GM19468 (cell line): ENCODE measurements at regions not wholly inside any gene's neighbourhood (a gene's known extent, or its start where the extent isn't known, plus 50 kb on each side); places are given as distances from the start of the nearest gene placed in this dataset.

Experiments used
- ATAC-seq: cut with Tn5 transposase; IDR thresholded peaks from one replicate; pipeline ENCODE4 v1.9.1; 2021; ENCODE audit warnings: mild to moderate bottlenecking, moderate library complexity, moderate number of reproducible peaks; ENCODE audit not compliant: unreplicated experiment; ENCODE audit errors: extremely low read depth

DNA sequence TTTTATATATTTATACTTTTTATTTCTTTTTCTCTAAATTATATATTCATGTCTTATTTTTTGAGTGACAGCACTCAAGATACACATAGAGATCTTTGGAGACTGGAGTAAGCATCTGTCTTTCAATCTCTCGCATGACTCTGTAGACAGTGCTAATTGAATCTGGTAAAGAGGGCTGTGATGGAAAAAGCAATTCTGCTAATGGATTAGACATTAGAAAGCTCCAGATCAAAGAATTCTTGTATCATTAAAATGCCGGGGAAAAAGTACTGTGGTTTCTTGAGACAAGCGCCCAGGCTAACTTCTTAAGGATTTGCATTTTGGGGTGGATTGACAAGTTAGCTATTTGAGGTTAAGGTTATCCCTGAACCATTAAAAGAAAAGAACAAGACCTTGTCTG, 383.1 kb upstream of the TNP1 start:
- no peak for ATAC-seq

DNA sequence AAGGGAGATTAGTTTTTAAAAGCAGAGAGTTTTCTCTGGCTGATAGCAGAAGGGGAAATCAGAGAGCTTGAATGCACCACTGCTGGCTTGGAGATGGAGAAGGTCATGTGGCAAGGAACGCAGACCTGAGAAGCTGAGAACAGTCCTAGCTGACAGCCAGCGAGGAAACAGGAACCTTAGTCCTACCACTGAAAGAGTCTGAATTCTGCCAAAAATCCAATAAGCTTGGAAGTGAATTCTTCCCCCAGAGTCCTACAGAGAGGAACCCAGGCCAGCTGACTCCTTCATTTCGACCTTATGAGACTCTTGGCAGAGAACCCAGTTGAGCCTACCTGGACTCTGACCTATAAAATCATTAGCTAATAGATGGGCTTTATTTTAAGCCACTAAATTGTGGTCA, 371.9 kb upstream of the TNP1 start:
- ATAC-seq, result no peak

DNA sequence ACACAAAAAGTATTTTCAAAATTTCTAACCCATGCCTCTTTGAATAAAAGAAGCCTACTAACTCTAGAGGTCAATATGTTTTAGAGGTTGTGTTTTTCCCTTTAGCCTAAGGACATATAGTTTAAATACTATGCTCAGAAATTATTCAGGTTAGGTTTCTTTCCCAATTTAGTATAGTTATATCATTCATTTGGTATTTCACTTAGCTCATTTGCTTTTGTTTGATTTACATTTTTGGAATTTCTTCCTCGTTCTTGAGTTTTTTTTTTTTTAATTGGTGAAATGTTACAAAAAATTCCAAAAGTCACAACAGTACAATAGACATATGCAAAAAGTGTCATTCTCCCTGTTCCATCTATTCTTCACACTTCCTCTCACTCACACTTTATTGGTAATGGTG, 371.3 kb upstream of the TNP1 start:
- ATAC-seq, result no peak

DNA sequence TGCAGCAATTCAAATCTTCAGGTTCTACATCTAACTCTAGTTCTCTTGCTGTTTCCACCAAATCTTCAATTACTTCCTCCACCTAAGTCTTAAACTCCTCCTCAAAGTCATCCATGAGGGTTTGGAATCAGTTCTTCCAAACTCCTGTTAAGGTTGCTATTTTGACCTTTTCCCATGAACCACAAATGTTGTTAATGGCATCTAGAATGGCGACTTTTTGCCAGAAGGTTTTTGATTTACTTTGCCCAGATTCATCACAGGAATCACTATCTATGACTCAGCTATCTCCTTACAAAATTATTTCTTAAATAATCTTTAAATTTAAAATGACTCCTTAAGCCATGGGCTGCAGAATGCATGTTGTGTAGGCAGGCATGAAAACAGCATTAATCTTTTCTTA, 368.9 kb upstream of the TNP1 start:
- no peak for ATAC-seq

DNA sequence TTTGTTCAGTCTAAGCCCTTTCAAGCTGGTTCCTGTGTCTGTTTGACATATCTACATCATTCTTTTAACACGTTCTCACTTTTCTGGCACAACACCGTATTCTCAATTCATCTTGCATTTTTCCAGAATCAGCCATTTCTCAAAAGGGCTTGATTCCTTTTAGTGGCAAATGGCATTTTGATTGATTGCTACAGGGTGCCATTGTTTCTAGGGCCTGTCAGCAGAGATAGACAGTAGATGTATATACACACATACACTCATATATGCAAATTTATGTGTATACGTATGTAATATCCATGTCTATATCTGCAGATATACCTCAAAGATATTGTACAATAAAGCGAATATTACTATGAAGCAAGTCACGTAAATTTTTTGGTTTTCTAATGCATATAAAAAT, 367.9 kb upstream of the TNP1 start:
- ATAC-seq, result no peak

DNA sequence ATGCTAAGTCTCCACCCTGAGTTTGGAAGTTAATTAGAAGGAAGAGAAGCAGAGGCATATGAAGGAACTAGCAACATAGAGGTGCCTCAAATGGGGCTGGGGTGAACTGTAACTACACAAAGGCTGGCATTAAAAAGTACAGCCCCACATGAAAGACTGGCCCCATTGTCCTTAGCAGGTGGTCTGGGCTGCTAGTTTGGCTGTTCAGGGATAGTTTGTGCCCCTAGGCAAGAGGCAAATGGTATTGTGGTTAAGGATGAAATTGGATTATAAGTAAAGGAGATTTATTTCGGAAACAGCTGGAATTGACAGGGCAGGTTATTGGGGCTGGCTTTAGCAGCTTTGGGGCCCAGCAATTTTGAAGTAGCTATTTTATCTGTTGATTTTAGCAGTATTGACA, 365.7 kb upstream of the TNP1 start:
- ATAC-seq, result no peak

DNA sequence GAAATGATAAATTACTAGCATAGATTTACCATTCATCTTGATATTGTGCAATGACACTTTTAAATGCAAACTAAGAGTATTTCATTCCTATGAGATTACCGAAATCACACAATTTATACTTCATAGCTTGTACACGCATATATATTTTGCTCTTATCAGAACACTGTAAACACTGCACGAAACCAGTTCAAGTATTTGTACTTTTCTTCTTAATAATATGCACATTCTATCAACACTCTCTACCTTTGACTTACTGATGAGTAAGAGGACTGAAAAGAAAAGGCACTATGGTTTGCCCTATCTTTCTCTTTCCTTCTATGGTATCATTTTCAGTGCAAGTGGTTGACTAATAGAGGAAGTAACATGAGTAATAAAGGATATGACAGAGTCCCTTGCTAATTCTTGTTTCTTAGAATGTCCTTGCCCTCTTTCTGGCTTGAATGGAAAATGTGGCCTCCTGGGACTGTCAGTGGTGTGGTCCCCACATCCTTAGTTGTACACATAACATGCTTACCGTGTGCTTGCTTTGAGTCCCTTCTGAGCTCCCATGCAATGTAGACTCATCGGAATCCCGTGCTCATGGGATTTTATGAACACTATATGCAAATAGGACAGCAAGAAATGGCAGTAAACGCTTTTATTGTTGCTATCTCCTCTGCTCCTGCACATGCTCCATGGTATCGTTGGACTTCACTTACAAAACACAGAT, 363.5 kb upstream of the TNP1 start:
- peak; percentile 68 for ATAC-seq

DNA sequence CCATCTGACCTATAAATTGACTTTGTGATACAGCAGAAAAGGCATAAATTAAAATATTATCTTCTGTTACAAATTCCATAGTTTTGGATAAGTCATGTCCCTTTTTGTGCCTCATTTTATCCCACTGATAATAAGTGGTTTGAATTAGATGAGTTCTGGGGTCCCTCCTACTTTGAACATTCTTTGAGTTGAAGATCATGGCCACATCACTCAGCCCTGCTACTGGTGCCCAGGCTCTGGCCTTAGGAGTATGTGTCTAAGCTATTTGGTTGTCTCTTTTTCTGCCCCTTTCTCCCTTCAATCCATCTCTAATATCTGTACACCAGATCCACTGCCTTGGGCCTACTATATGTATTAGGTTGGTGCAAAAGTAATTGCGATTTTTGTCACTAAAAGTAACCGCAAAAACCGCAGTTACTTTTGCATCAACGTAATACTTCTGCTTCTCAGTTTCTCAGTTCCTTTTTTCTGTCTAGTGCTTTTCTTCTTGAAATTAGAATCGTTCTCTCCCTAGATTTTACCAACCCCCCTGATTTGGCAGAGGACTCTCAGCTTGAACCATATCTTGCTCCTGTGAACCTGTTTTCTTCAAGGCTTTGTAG, 362.5 kb upstream of the TNP1 start:
- ATAC-seq, result peak; percentile 15

DNA sequence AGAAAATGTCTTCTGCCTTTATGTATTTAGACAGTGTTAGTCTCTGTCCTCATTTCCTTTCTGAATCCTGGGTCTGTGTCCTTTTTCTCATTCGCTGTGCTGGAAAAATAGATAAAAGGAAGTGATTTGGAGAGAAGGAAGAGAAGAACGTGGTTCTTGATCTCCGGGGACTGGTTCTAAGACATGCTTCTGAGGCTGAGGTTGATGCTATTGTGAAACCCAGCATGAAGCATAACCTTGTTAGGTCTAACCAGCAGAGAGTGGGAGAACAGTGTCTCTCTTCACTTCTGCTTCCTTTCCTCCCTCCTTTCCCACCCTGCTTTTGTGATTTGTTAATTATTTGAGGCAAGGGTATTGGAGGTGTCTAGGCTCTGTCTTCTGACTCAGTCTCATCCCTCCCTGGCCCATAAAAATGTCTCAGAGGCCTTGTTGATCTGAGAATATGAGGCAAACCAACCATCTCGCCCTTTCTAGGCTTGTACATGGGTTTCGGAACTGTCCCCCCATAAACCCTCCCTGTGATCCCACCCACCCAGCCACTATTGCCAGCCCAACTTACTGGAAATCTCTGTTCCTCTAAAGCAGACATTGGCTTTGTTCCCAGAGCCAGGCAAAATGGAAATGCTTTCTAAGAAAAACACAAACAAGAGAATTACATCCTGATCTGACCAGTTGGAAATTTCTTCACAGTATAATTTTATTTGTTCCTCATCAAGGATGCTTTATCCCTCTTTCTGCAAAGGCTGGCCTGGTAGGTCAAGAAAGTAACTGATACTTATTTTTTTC, 360.6 kb upstream of the TNP1 start:
- no peak for ATAC-seq

DNA sequence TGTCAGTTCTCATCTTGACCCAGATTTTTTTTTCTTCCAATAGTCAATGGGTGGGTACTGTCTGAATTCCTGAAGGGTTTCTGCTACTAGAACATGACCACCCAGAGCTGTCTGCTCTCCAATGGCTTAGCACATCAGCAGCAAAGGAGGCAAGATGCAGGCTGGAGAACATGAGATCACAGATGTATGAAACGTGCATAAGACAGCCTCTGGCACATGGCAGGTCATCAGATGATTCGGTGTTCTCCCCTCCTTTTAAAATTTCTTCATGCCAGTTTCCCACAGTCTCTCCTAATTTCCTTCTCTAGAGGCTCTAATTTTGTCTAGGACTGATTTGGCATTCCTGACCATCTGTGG, 359.3 kb upstream of the TNP1 start:
- ATAC-seq, result no peak

DNA sequence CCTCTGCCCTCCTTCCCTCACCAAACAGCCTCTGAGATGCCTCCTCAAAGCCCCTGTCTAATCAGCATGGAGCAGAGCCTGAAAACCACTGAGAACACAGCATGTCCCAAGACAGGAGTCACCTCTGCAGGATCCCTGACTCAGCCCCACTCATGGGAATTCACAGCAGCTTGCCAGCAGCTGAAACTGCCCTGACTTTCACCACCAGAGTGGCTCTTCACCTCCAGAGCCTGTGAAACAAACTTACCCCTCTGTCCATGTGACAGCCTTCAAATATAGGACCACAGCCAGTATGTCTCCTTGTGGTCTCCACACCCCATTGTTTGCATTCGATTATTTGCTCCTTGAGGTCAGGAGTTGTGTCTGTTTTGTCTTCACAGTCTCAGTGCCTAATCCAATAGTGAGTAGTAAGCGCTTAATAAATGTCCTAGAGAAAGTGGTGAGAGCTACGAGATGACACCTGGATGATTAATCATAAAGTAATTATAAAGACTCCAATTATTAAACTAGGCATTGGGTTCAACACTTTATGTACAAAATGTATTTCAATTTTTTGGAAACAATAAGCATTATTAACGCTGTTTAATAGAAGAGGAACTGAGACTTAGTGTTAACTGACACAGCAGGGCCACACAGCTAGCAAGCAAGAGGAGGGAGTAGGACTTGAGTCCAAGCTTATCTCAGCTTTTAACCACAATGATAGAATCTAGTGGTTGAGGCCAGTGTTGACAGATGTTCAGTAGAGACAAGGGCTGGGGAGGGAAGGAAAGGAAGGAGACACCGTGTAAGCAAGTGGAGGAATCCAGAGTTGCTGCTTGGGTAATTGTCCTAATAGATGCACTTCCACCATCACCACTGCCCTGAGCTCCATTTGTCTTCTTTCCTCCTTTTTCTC, 358.7 kb upstream of the TNP1 start:
- peak; percentile 64 for ATAC-seq

DNA sequence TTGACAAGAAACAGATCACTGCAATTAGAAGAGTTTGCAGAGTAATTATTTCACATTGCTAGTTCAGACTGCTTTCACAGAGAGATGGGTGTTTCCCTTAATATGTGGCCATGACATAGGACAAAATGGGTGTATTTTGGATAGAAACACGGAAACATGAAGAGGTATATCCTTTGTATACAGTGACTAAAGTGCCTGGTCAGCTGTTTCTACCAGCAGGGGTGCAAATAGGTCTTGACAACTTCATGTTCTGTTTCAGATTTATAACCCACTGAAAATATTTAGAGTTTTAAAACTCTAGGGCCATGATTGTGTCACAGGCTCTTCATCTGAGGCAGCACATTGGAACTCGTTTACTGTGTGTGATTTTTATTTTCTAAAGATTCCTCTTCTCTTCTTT, 357.1 kb upstream of the TNP1 start:
- no peak for ATAC-seq

DNA sequence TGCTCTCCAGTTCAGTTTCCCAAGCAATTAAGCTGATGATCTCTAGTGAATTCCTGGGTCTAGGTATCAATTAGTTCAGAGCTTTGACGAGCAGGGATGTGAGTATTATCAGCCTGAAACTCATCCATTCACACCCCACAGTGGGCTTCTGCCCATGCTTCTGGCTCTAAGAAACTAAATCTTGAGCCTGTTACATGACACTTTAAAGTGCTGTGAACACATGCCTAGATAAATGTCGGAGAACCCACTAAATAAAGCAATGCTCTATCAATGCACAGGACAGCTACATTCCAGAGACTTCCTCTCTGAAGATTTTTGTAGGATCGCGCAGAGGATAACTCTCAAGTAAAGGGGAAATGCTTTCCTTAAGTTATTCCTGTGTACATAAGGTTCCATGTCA, 356.5 kb upstream of the TNP1 start:
- no peak for ATAC-seq

DNA sequence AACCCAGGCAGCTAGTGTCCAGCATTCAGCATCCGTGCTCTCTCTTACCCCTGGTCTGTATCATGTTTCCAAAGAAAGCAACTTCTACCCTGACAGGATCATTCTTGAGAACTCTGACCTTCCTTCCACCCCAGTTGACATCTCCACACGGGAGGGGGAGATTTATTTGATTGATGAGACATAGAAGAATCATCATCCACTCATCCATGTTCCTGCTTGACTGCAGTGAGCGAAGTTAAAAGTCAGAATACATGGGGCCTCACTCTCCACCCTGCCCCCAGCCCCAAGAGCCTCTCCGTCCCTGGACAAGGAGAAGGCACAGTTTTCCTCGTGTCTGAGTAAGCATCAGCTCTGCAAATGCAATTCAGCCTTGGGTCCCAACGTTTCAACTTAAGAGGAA, 356.0 kb upstream of the TNP1 start:
- no peak for ATAC-seq

DNA sequence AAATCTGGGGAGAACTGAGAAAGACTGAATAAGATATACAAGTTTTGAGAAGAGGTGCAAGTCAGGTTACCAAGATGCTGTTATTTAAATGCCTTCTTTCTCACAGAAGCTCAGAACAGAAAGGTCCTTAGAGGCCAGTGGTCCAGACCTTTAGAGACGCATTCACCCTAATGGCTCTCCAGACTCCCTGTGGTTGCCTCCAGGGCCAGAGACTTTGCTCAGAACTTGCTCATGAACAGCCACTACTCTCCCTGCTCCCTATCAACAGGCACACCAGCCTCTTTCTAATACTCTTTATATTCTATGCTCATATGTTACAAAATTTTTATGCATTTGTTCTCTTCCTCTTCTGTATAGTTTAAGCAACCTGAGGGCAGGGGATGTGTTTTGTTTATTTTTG, 349.0 kb upstream of the TNP1 start:
- no peak for ATAC-seq

DNA sequence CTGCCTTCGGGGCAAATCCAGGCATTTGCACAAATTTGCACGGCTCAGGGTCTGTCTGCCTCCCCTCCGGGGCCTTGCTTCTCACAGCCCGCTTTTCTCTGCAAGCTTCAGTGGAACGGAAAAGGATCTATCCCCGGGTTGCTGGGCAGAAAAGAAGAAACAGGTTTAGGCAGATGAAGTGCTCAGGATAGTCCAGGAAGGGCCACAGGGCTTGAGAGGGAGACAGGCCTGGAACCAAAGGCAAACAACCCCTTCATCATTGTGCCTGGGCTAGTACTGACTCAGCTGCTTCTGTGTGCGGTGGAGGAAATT, 347.8 kb upstream of the TNP1 start:
- ATAC-seq, result no peak

DNA sequence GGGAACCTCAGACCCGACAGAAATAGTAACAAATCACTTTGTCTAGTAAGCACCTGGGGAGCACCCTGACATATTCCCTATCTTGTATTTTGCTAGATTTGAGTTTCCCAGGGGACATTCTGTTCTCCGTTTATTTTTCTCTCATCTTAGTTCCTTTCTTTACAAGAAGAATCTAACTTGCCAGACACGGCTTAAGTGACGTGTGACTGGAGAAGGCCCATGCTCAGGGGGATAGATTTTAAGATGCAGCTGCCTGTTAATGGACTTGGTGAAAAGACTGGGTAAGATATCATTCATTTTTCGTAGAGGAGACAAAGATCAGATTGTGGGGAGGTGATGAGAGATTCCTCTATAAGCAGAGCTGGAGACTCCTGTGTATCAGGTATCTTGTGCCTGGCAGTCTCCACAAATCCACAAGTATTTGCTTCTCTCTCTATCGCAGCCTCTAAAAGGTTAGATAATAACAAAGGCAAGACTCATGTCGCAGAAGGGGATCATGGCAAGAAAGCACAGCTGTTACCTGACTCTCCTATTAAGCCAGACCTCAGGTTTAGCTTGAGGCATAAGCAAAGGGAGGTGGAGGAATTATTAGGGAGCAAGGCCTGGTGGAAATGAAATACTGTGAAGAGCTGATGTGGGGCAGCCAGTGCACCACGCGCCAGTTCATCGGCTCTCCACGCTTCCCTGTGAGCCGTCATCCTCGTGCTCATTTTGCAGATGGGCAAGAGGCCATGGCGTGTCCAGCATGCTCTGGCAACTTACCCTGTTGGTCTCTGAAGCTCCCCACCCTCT, 347.2 kb upstream of the TNP1 start:
- ATAC-seq, result no peak

DNA sequence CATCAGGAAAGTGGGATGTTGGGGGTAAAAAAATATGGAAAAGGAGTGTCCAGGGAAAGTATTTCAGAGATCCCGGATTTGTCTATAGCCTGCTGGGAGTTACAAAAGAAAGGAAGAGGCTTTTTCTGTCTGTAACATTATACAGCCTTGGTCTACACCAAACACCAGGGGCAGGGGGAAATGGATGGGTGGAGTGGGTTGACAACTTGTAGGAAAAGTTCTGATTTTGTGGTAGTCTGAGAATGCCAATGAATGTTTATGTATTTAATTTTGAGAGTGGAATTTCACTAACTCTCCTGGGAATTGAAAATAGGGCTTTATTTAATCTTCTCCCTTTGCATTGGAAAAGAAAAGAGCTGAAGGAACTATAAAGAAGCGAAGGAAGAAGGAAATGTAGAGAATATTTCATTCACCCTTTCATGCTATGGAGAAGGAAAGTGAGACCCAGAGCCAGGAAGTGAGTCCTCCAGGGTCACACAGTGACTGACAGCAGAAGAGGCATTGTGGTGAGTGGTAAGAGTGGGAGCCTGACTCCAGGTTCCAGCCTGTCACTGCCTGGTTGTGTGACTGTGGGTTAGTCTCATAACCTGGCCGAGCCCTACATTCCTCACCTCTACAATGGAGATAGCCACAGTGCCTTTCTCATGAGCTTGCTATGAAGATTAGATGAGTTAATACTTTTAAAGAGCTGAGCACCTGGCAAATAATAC, 346.3 kb upstream of the TNP1 start:
- no peak for ATAC-seq

DNA sequence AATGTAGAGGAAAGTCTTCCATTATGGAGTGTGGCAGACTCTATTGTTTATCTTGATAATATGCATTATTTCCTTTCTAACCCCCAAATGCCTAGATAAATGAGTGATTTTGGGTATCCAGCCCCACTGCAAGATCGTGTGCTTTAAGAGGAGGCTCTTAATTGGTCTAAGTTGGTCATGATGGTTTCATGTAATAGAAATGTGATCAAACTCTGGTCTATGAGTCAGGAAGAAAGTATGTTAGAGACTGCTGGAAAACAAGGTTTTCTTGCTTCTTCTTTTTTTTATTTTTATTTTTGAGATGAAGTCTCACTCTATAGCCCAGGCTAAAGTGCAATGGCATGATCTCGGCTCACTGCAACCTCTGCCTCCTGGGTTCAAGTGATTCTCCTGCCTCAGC, 344.5 kb upstream of the TNP1 start:
- ATAC-seq, result no peak
